ENCODE measurements at regions not wholly inside any gene's neighbourhood (a gene's known extent, or its start where the extent isn't known, plus 50 kb on each side); places are given as distances from the start of the nearest gene placed in this dataset.

GRCh38 chr2:238593678-238594077, 167.0 kb downstream of the ASB1 start:
- TF ChIP-seq, protein P1, sequence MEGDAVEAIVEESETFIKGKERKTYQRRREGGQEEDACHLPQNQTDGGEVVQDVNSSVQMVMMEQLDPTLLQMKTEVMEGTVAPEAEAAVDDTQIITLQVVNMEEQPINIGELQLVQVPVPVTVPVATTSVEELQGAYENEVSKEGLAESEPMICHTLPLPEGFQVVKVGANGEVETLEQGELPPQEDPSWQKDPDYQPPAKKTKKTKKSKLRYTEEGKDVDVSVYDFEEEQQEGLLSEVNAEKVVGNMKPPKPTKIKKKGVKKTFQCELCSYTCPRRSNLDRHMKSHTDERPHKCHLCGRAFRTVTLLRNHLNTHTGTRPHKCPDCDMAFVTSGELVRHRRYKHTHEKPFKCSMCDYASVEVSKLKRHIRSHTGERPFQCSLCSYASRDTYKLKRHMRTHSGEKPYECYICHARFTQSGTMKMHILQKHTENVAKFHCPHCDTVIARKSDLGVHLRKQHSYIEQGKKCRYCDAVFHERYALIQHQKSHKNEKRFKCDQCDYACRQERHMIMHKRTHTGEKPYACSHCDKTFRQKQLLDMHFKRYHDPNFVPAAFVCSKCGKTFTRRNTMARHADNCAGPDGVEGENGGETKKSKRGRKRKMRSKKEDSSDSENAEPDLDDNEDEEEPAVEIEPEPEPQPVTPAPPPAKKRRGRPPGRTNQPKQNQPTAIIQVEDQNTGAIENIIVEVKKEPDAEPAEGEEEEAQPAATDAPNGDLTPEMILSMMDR (IDR thresholded peaks at IDR 0.05) = no peak
- TF ChIP-seq ELK1 (IDR thresholded peaks at IDR 0.05; ENCODE audit: low read depth, low read length) = no peak
- TF ChIP-seq JUN (IDR thresholded peaks at IDR 0.05) = no peak
- TF ChIP-seq RAD21 (conservative IDR thresholded peaks at IDR 0.05 in 1 of 2, IDR thresholded peaks at IDR 0.05 in 1 of 2) = no peak
- no peak for TF ChIP-seq POLR2A (IDR thresholded peaks at IDR 0.05; ENCODE audit: low read length)
- TF ChIP-seq MAX (IDR thresholded peaks at IDR 0.05) = no peak
- no peak for TF ChIP-seq CHD2 (IDR thresholded peaks at IDR 0.05; ENCODE audit: low read length, partially characterized antibody)
- TF ChIP-seq HMGXB4 (CRISPR knock-in tag; IDR thresholded peaks at IDR 0.05; ENCODE audit: borderline replicate concordance) = no peak
- TF ChIP-seq ZFP36 (IDR thresholded peaks at IDR 0.05; ENCODE audit: borderline replicate concordance, partially characterized antibody) = no peak
- TF ChIP-seq, protein P2, sequence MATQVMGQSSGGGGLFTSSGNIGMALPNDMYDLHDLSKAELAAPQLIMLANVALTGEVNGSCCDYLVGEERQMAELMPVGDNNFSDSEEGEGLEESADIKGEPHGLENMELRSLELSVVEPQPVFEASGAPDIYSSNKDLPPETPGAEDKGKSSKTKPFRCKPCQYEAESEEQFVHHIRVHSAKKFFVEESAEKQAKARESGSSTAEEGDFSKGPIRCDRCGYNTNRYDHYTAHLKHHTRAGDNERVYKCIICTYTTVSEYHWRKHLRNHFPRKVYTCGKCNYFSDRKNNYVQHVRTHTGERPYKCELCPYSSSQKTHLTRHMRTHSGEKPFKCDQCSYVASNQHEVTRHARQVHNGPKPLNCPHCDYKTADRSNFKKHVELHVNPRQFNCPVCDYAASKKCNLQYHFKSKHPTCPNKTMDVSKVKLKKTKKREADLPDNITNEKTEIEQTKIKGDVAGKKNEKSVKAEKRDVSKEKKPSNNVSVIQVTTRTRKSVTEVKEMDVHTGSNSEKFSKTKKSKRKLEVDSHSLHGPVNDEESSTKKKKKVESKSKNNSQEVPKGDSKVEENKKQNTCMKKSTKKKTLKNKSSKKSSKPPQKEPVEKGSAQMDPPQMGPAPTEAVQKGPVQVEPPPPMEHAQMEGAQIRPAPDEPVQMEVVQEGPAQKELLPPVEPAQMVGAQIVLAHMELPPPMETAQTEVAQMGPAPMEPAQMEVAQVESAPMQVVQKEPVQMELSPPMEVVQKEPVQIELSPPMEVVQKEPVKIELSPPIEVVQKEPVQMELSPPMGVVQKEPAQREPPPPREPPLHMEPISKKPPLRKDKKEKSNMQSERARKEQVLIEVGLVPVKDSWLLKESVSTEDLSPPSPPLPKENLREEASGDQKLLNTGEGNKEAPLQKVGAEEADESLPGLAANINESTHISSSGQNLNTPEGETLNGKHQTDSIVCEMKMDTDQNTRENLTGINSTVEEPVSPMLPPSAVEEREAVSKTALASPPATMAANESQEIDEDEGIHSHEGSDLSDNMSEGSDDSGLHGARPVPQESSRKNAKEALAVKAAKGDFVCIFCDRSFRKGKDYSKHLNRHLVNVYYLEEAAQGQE (IDR thresholded peaks at IDR 0.05) = no peak
- TF ChIP-seq NR3C1 (IDR thresholded peaks at IDR 0.05) = no peak
- TF ChIP-seq EP300 (IDR thresholded peaks at IDR 0.05) = no peak

All from A549 (cell line).